ENCODE measurements at regions not wholly inside any gene's neighbourhood (a gene's known extent, or its start where the extent isn't known, plus 50 kb on each side); places are given as distances from the start of the nearest gene placed in this dataset.

DNA sequence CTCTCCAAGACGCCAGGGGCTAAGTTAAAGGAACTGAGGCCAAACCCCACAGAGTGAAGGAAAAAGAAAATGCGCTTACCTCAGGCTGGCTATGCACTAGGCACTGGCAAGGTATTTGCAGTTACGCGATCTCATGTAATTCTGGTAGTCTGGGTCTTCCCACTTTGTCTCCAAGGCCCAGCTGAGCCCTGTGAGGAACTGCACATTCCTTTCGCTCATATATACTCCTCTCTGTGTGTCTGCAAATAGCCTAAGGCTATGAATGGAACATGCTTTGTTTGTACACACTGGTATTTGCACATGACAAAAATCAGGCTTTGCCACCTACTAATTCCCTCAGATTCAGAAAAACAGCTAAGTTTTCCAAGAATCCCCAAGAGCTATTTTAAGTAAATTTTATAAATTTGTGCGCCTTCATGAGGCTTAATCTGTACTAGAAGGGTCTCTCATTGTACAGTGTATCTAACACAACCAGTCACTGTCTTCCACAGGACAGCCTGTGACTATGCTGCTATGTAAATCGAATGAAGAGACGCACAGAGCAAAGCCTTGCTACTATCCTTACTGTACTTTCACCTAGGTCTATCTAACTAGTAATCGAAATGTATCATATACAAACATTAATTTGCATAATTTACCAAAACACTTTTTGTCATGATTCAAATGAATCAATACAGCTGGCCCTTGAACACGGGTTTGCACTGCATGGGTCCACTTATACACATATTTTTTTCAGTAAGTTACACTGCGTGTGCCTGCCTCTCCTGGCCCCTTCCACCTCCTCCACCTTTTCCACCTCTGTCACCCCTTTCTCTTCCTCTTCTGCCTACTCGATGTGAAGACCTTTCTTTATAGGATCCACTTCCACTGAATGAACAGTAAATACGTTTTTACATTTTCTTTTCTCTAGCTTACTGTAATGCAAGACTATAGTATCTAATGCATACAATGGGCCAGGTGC, 87.0 kb downstream of the SIPA1L2 start:
- Mint-ChIP-seq H3K27ac (no peak overlapping the region), H3K27me3 (no peaks in the 10 kb centered on the region), H3K4me3 (no peak overlapping the region), H3K9me3 (no peaks in the 10 kb centered on the region), H3K4me1 (no peaks in the 10 kb centered on the region), H3K36me3 (peaks cover 1% of the 10 kb centered on the region)
- DNase-seq = no peak

DNA sequence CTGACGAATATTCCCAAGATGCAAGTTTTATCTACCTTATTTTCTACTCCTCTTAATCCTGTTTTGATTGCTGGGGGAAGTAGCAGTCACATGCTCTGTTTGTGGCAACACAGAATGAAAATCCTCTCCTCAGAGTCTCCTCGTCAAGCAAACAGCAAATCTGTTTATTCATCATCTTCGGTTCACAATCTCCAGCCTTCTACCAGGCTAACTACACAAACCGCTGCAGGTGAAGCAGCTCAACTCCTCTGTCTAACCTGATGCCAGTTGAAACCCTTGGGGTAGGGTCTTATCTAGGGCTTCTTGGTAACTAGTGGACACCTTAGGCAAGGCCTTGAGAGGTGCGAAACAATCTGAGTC, 91.0 kb downstream of the SIPA1L2 start:
- H3K9me3 Mint-ChIP-seq = no peaks in the 10 kb centered on the region
- no peak overlapping the region for H3K4me3 Mint-ChIP-seq
- DNase-seq = no peak
- no peaks in the 10 kb centered on the region for H3K27me3 Mint-ChIP-seq
- no peaks in the 10 kb centered on the region for H3K4me1 Mint-ChIP-seq
- peaks cover 1% of the 10 kb centered on the region for H3K36me3 Mint-ChIP-seq
- no peak overlapping the region for H3K27ac Mint-ChIP-seq

- no peak overlapping the region for H3K27ac Mint-ChIP-seq
- no peaks in the 10 kb centered on the region for H3K4me1 Mint-ChIP-seq
- no peak overlapping the region for H3K4me3 Mint-ChIP-seq
- H3K9me3 Mint-ChIP-seq = no peaks in the 10 kb centered on the region
- DNase-seq = no peak
- no peaks in the 10 kb centered on the region for H3K27me3 Mint-ChIP-seq
- peaks cover 1% of the 10 kb centered on the region for H3K36me3 Mint-ChIP-seq
Observed at GRCh38 chr1:232538224-232538942, 91.5 kb downstream of the SIPA1L2 start.

GRCh38 chr1:232534552-232535517, 95.1 kb downstream of the SIPA1L2 start:
- H3K9me3 Mint-ChIP-seq = no peaks in the 10 kb centered on the region
- DNase-seq = no peak
- H3K36me3 Mint-ChIP-seq = no peaks in the 10 kb centered on the region
- H3K27me3 Mint-ChIP-seq = peaks cover 3% of the 10 kb centered on the region
- H3K4me1 Mint-ChIP-seq = no peaks in the 10 kb centered on the region
- no peak overlapping the region for H3K27ac Mint-ChIP-seq
- H3K4me3 Mint-ChIP-seq = no peak overlapping the region

DNA sequence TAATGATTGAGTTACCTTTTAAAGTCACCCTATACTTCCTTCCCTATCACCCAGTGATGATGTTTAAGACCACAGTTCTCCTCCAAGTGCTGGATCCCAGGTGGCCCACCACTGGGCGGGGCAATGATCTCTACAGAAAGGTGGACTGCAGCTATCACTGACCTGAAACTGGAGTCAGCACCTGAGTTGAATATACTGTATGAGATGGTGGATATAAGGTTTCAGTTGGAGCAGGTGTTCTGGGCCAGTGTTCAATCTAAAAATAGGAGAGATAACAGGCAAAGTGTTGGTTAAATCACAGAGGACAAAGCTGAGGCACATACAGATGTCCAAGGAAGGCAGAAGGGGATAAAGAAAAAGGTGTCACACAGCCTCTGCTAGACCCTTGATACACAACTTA, 96.6 kb downstream of the SIPA1L2 start:
- DNase-seq = no peak
- Mint-ChIP-seq H3K36me3 (no peaks in the 10 kb centered on the region), H3K9me3 (no peaks in the 10 kb centered on the region), H3K27ac (no peak overlapping the region), H3K27me3 (peaks cover 3% of the 10 kb centered on the region), H3K4me1 (no peaks in the 10 kb centered on the region), H3K4me3 (no peak overlapping the region)

GRCh38 chr1:232532901-232533300, 97.0 kb downstream of the SIPA1L2 start:
- Mint-ChIP-seq H3K4me1 (no peaks in the 10 kb centered on the region), H3K27me3 (peaks cover 3% of the 10 kb centered on the region), H3K9me3 (no peaks in the 10 kb centered on the region), H3K36me3 (no peaks in the 10 kb centered on the region), H3K4me3 (no peak overlapping the region), H3K27ac (no peak overlapping the region)
- no peak for DNase-seq

DNA sequence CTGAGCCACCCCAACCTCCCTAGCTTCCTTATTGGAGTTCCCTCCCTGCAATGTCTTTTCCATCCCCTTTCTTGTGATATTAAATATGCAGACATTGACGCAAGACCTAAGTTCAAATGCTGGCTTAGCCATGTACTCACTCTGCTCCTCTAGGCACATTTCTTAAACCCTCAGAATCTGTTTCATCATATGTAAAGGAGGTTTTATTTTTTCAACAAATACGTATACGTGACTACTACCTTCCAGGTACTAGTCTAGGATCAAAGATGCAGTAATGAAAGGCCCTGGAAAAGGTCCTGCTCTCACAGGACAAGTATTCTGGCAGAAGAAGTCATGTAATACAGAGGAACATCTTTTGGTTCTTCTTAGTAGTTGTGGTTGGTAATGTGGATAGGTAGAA, 98.6 kb downstream of the SIPA1L2 start:
- Mint-ChIP-seq H3K27me3 (peaks cover 3% of the 10 kb centered on the region), H3K9me3 (no peaks in the 10 kb centered on the region), H3K27ac (no peak overlapping the region), H3K4me3 (no peak overlapping the region), H3K4me1 (no peaks in the 10 kb centered on the region), H3K36me3 (no peaks in the 10 kb centered on the region)
- no peak for DNase-seq

DNA sequence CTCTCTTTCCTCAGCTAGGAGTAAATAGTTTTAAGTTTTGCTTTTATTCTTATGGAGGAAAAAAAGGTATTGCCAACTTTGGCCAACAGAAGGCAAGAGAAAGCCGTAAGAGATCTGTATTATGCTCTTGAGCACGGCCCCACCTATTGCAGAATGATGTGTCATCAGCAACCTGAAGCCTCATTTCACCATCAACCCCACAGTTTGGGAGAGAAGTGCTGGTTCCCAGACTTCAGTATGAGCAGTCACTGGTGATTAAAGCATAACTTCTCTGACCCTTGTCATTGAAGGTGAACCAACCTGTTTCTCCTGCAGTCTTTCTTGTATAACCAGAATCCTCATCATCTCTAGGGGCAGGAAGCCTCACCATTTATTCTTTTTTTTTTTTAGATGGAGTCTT, 100.2 kb downstream of the SIPA1L2 start:
- Mint-ChIP-seq H3K27ac (no peak overlapping the region), H3K36me3 (no peaks in the 10 kb centered on the region), H3K27me3 (peaks cover 3% of the 10 kb centered on the region), H3K4me3 (no peak overlapping the region), H3K9me3 (no peaks in the 10 kb centered on the region), H3K4me1 (no peaks in the 10 kb centered on the region)
- no peak for DNase-seq

- Mint-ChIP-seq H3K27me3 (peaks cover 9% of the 10 kb centered on the region), H3K4me1 (no peaks in the 10 kb centered on the region), H3K36me3 (no peaks in the 10 kb centered on the region), H3K27ac (no peak overlapping the region), H3K9me3 (no peaks in the 10 kb centered on the region), H3K4me3 (no peak overlapping the region)
- DNase-seq = no peak
Observed at GRCh38 chr1:232528472-232529089, 101.4 kb downstream of the SIPA1L2 start.

- Mint-ChIP-seq H3K9me3 (no peaks in the 10 kb centered on the region), H3K4me1 (no peaks in the 10 kb centered on the region), H3K27me3 (peaks cover 6% of the 10 kb centered on the region), H3K4me3 (no peak overlapping the region), H3K36me3 (no peaks in the 10 kb centered on the region), H3K27ac (no peak overlapping the region)
- no peak for DNase-seq
Observed at GRCh38 chr1:232524056-232524455, 105.9 kb downstream of the SIPA1L2 start.

- H3K9me3 Mint-ChIP-seq = no peaks in the 10 kb centered on the region
- peaks cover 7% of the 10 kb centered on the region for H3K27me3 Mint-ChIP-seq
- no peaks in the 10 kb centered on the region for H3K36me3 Mint-ChIP-seq
- H3K4me1 Mint-ChIP-seq = no peaks in the 10 kb centered on the region
- no peak overlapping the region for H3K4me3 Mint-ChIP-seq
- H3K27ac Mint-ChIP-seq = no peak overlapping the region
- no peak for DNase-seq
Observed at GRCh38 chr1:232522189-232522588, 107.7 kb downstream of the SIPA1L2 start.

DNA sequence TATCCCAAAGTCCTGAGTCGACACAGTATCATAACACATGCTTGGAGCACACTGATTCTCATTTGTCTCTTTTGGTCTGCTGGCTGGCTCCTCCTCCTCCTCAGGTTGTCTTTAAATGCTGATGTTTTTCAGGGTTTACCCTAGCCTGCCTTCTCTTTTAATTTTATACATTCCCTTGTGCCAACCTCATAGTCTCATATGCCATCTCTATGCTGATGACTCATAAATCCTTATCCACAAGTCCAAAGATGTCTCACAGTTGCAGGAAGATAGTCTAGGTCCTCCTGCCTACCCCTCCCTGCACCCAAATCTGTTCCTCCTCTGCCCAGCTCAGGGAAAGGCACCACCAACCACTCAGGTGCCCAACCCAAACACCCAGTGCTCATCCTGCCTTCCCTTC, 108.3 kb downstream of the SIPA1L2 start:
- Mint-ChIP-seq H3K4me1 (no peaks in the 10 kb centered on the region), H3K27me3 (peaks cover 9% of the 10 kb centered on the region), H3K9me3 (no peaks in the 10 kb centered on the region), H3K36me3 (no peaks in the 10 kb centered on the region), H3K4me3 (no peak overlapping the region), H3K27ac (no peak overlapping the region)
- DNase-seq = no peak

- Mint-ChIP-seq H3K9me3 (no peaks in the 10 kb centered on the region), H3K36me3 (no peaks in the 10 kb centered on the region), H3K4me3 (no peak overlapping the region), H3K27me3 (peaks cover 9% of the 10 kb centered on the region), H3K4me1 (no peaks in the 10 kb centered on the region), H3K27ac (no peak overlapping the region)
- no peak for DNase-seq
Observed at GRCh38 chr1:232519186-232519585, 110.7 kb downstream of the SIPA1L2 start.

DNA sequence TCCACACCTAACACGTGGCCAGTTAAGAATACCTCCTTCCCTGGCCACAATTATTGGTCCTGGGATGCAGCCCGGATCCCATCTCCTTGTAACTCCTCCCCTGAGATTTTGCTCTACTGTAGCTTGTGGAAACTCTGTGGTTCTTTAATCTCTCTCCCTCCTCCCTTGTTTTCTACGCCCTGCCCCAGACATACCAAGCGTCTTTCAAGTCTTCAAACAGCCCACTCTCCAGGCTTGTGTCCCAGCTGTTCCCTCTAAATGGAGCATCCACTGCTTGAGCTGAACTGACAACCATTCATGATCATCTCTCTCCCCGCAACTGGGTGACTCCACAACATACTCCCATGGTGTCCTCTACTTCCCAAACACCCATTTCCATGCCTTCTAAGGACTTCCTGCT, 111.6 kb downstream of the SIPA1L2 start:
- H3K27me3 Mint-ChIP-seq = peaks cover 3% of the 10 kb centered on the region
- H3K4me1 Mint-ChIP-seq = no peaks in the 10 kb centered on the region
- DNase-seq = no peak
- H3K4me3 Mint-ChIP-seq = no peak overlapping the region
- H3K36me3 Mint-ChIP-seq = no peaks in the 10 kb centered on the region
- H3K27ac Mint-ChIP-seq = no peak overlapping the region
- no peaks in the 10 kb centered on the region for H3K9me3 Mint-ChIP-seq

All from activated naive CD8-positive, alpha-beta T cell treated with anti-CD3 and anti-CD28 coated beads for 36 hours (primary cell).